ENCODE measurements at regions not wholly inside any gene's neighbourhood (a gene's known extent, or its start where the extent isn't known, plus 50 kb on each side); places are given as distances from the start of the nearest gene placed in this dataset.

DNA sequence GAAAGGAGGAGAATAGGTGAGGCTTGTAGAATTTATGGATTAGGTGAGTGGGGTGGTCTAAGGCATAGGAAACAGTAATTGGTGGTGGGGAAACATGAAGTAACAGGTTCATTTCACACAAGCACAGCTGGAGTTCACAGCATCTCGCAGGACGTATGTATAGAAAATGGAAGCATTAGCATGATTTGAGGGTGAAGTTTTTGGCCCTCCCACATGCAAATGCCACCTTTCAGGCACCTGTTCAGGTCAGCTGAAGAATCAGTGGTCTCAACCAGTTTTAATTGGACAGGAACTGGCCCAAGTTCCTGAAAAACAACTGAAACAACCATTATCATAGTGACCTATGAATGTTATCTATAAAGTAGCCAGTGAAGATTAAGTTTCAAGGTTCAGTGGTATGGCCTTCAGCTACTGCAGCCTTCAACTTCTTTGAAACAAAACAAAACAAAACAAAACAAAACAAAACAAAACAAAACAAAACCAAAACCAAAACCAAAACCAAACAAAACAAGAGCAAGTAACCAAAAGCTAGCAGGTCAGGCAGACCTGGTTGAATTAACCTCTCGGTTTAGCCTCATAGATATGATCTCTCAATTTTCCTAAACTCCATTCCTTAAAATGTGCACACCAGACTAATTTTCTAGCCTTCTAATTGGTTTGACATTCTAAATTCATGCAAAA, 102.1 kb upstream of the SPHKAP start:
- DNase-seq = no peak

- no peak for DNase-seq
Measured at GRCh38 chr2:228282376-228282775, 100.9 kb upstream of the SPHKAP start.

- DNase-seq = no peak
Measured at GRCh38 chr2:228273159-228273558, 91.7 kb upstream of the SPHKAP start.

GRCh38 chr2:228269351-228269750, 87.9 kb upstream of the SPHKAP start:
- no peak for DNase-seq

DNA sequence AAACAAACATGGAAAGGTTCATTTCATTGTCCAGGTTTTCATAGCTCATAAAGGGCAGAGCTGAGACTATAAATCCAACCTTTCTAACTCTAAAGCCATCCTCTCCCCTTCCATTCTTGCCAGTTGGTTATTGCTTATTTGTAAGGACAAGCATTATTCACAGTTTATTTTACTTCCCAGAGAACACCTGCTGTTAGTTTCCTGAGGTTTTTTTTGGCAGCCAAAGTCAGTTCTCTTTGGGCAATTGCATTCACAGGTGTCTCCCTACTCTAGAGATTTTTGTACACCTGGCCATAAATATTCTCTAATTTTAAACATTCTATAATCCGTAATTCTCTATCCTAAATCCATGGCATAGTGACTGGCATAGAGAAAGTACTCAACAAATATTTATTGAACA, 87.3 kb upstream of the SPHKAP start:
- DNase-seq = no peak

GRCh38 chr2:228268301-228268700, 86.8 kb upstream of the SPHKAP start:
- no peak for DNase-seq

GRCh38 chr2:228263156-228263555, 81.7 kb upstream of the SPHKAP start:
- no peak for DNase-seq

GRCh38 chr2:228261546-228261945, 80.1 kb upstream of the SPHKAP start:
- DNase-seq = no peak

DNA sequence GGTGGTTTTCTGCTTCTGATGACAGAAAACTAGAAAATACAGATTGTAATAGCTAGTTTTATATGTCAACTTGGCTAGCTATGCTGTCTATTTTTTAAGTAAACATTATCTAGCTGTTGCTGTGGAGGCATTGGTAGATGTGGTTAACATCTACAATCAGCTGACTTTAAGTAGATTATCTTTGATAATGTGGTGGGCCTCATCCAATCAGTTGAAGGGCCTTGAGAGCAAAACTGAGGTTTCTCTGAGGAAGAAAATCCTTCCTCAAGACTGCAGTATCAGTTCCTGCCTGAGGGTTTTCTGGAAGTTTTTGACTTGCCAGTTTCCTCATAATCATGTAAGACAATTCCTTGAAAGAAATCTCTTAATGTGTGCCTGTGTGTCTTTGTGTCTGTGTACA, 75.9 kb upstream of the SPHKAP start:
- DNase-seq = no peak

- no peak for DNase-seq
Measured at GRCh38 chr2:228253752-228254151, 72.3 kb upstream of the SPHKAP start.

DNA sequence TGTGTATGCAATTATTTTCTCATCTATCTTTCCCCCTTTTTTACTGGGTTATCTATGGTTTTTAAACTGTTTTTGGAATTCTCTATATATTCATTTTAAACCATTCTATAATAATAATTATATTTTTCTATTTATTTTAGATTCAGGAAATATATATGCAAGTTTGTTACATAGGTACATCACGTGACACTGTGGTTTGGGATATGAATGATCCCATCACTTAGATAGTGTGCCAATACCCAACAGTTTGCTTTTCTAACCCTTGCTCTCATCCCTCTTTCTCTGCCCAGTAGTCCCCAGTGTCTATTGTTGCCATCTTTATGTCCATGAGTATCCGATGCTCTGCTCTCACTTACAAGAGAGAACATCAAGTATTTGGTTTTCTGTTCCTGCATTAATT, 65.8 kb upstream of the SPHKAP start:
- no peak for DNase-seq

GRCh38 chr2:228245601-228246000, 64.1 kb upstream of the SPHKAP start:
- DNase-seq = no peak

DNA sequence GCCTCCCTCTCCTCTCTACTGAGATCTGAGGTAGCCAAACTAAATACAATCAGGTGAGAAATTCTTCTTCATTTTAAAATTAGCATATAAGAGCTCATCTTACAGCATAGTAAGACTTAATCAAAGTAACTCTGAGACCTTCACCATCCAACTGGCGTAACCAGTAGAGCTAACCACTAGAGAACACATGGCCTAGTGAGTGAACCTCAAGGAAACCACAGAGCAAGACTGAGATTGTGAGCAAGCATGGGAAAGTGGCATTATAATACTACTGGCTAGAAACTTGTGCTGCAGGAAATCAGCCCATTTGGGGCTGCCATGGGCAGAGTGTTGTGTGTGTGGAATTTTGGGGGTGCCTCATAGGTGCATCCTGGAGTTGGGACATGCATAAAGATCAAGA, 61.1 kb upstream of the SPHKAP start:
- DNase-seq = no peak

- DNase-seq = no peak
Measured at GRCh38 chr2:228239907-228240561, 58.5 kb upstream of the SPHKAP start.

DNA sequence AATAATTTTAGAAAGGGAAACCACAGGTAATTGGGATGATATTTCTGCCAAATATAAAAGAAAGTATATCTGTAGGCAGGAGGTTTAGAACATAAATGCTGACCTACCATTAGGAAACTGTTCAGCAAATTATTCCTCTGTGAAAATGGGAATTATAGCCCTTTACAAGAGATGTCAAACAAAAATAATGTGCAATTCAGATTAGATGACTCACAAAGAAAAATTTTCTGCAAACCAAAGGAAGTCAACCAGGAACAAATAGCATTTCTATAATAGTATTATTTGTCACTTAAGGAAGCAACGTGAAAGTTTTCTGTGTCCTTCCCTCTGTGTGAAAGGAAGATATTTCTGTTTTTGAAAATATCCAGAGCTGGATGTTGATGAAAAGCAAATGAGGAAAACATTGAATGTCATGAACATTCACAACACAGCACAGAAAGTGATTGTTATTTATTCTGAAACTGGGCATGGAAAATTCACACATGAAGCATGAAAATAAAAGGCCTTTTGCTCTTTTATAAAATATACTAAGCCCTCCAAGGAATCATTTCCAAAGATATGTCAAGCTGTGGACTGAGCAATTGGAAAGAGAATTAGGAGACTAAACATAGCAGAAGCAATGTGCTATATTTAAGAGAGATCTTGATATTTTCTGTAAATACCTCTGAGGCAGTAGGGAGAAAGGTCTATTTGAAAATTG, 57.9 kb upstream of the SPHKAP start:
- DNase-seq = no peak

Data from inflammatory macrophage treated with lipopolysaccharide for 1 hour (primary cell).